Esophagus muscularis mucosa (tissue), 4 donors: ENCODE measurements at regions not wholly inside any gene's neighbourhood (a gene's known extent, or its start where the extent isn't known, plus 50 kb on each side); places are given as distances from the start of the nearest gene placed in this dataset.
"Not testable (repeated sequence)": the region's sequence is repeated elsewhere in the genome, so short reads cannot be mapped to it uniquely, and the experiment has no call there.

Source experiments
- DNase-seq: peaks from one replicate; pipeline ENCODE4 v3.0.0-alpha.2; 2017; ENCODE audit errors: extremely low spot score
- H3K27ac ChIP-seq, 4 donors: fragments of 200-600 bp; sonication (generic); replicated peaks in 1 of 4; 1 replicate in 3 of 4; 2 replicates in 1 of 4; pipeline ENCODE4 v1.5.1; 2016 to 2019; ENCODE audit warnings: mild to moderate bottlenecking in 1 of 4
- H3K27me3 ChIP-seq, 4 donors: fragments of 200-600 bp; sonication (generic); one replicate each; pipeline versions ENCODE4 v1.5.1 to v1.6.0; 2016 to 2019
- H3K36me3 ChIP-seq, 4 donors: fragments of 200-600 bp; sonication (generic); one replicate each; pipeline ENCODE4 v1.5.1; 2016 to 2019
- H3K4me1 ChIP-seq, 4 donors: fragments of 200-600 bp; sonication (generic); one replicate each; pipeline ENCODE4 v1.5.1; 2016 to 2019
- H3K4me3 ChIP-seq, 4 donors: fragments of 200-600 bp; sonication (generic); 1 replicate in 2 of 4; 2 replicates in 2 of 4; pipeline ENCODE4 v1.5.1; 2016 to 2019; ENCODE audit warnings: mild to moderate bottlenecking in 4 of 4, moderate library complexity in 1 of 4
- H3K9me3 ChIP-seq, 4 donors: fragments of 200-600 bp; sonication (generic); 1 replicate in 3 of 4; 2 replicates in 1 of 4; pipeline ENCODE4 v1.5.1; 2016 to 2019
- EP300 ChIP-seq: sonication (generic); formaldehyde crosslinking; IDR thresholded peaks from one replicate; pipeline ENCODE4 v1.6.1; 2017; ENCODE audit warnings: antibody characterized with exemption
- POLR2A ChIP-seq: fragments of 450-650 bp; IDR thresholded peaks from one replicate; pipeline ENCODE4 v1.6.1; 2017; ENCODE audit warnings: antibody characterized with exemption, moderate library complexity, mild to moderate bottlenecking, low read depth
- POLR2AphosphoS5 ChIP-seq, 2 donors: sonication (generic); formaldehyde crosslinking; IDR thresholded peaks; one replicate each; pipeline ENCODE4 v1.6.1; 2017; ENCODE audit warnings: antibody characterized with exemption in 2 of 2
- WGBS: methylation state at CpG from one replicate; pipeline ENCODE4 v1.1.5; 2018; 5-methylcytosine and 5-hydroxymethylcytosine counted together
- intact Hi-C: fragments of 100-400 bp; cut with DNase I; formaldehyde crosslinking; loops from one replicate; pipeline ENCODE4 v1.15.1; 2023
- TF ChIP-seq, protein P1 (sequence below), 3 experiments: fragments of 200-600 bp in 2 of 3; fragments of 450-650 bp in 1 of 3; sonication (generic) in 2 of 3; IDR thresholded peaks; one replicate each; pipeline ENCODE4 v1.5.1; 2017 to 2019; ENCODE audit warnings: antibody characterized with exemption in 3 of 3, mild to moderate bottlenecking in 2 of 3, moderate library complexity in 1 of 3

DNA sequence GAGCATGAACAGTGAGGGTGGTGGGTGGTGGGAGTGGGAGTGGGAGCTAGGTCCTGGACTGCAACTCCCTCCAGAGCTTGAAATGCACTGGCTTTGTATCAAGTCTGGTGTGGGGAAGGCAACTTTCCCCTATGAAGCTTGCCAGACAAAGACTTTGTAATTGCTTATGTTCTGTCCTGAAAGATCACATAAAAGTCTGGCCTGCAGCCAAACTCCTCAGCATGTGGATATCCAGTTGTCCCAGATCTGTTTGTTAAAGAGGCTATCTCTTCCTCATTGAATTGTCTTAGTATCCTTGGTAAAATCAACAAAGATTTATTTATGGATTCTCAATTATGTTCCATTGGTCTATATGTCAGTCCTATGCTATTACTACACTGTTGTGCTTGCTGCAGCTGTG, 607.9 kb downstream of the GLUD2 start:
- H3K4me3 ChIP-seq = no peak overlapping the region
- no peaks in the 10 kb centered on the region for H3K4me1 ChIP-seq
- H3K9me3 ChIP-seq = no peaks in the 10 kb centered on the region
- H3K27me3 ChIP-seq = no peaks in the 10 kb centered on the region
- DNase-seq = no peak
- intact Hi-C loops = no loop called here
- no peaks in the 10 kb centered on the region for H3K36me3 ChIP-seq
- TF ChIP-seq, protein P1, sequence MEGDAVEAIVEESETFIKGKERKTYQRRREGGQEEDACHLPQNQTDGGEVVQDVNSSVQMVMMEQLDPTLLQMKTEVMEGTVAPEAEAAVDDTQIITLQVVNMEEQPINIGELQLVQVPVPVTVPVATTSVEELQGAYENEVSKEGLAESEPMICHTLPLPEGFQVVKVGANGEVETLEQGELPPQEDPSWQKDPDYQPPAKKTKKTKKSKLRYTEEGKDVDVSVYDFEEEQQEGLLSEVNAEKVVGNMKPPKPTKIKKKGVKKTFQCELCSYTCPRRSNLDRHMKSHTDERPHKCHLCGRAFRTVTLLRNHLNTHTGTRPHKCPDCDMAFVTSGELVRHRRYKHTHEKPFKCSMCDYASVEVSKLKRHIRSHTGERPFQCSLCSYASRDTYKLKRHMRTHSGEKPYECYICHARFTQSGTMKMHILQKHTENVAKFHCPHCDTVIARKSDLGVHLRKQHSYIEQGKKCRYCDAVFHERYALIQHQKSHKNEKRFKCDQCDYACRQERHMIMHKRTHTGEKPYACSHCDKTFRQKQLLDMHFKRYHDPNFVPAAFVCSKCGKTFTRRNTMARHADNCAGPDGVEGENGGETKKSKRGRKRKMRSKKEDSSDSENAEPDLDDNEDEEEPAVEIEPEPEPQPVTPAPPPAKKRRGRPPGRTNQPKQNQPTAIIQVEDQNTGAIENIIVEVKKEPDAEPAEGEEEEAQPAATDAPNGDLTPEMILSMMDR (IDR thresholded peaks at IDR 0.05) = no peak
- TF ChIP-seq EP300 (no peak), POLR2AphosphoS5 (IDR thresholded peaks at IDR 0.05) (no peak), POLR2A (no peak)
- H3K27ac ChIP-seq = no peak overlapping the region

DNA sequence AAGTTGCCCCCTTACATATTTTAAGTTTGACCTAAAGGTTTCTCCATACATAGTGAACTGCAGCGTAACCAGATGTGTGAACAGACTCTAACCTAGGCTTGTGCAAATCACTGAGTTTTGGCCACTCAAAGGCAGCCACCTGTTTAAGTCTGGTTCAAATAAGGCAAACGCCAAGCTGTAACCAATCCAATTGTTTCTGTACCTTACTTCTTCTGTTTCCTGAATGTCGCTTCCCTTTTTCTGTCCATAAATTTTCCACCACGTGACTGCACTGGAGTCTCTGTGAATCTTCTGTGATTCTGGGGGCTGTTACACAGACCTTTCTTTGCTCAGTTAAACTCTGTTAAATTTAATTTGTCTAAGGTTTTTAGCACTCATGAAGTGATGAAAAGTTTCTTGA, 618.8 kb downstream of the GLUD2 start:
- H3K27me3 ChIP-seq = no peaks in the 10 kb centered on the region
- H3K4me3 ChIP-seq = no peak overlapping the region
- intact Hi-C loops = no loop called here
- no peaks in the 10 kb centered on the region for H3K36me3 ChIP-seq
- no peak for DNase-seq
- no peaks in the 10 kb centered on the region for H3K9me3 ChIP-seq
- no peaks in the 10 kb centered on the region for H3K4me1 ChIP-seq
- WGBS = 68% methylated on average over 4 of the region's 4 CpGs
- no peak overlapping the region for H3K27ac ChIP-seq
- TF ChIP-seq, protein P1 (IDR thresholded peaks at IDR 0.05) = no peak
- TF ChIP-seq POLR2AphosphoS5 (IDR thresholded peaks at IDR 0.05) (no peak), POLR2A (no peak), EP300 (no peak)

DNA sequence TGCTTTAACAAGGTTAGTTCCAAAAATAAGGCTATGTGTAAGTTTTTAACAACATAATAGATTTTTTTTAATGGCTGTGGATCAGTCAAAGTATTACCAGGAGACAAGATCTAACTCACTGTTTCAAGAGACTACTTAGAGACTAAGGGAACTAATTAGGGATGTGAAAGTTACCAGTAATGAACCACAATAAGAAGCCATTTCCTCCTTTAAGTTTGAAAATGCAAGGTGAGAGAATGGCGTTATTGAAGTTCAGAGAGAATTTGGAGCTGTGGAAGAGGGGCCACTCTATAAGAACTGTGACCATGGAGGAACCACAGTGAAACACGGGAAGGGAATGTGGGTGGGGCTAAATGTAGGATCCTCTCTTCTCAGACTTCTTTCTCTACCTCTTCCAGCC, 624.2 kb downstream of the GLUD2 start:
- no peaks in the 10 kb centered on the region for H3K4me1 ChIP-seq
- intact Hi-C loops = no loop called here
- H3K27ac ChIP-seq = no peak overlapping the region
- WGBS = 45% methylated on average over 2 of the region's 2 CpGs
- DNase-seq = no peak
- peaks cover 0 to 17% (median 2%) of the 10 kb centered on the region in 4 donors for H3K9me3 ChIP-seq
- H3K36me3 ChIP-seq = no peaks in the 10 kb centered on the region
- no peak overlapping the region for H3K4me3 ChIP-seq
- TF ChIP-seq POLR2AphosphoS5 (IDR thresholded peaks at IDR 0.05) = no peak
- TF ChIP-seq POLR2A = no peak
- TF ChIP-seq, protein P1 (IDR thresholded peaks at IDR 0.05) = no peak
- no peak for TF ChIP-seq EP300
- H3K27me3 ChIP-seq = no peaks in the 10 kb centered on the region

DNA sequence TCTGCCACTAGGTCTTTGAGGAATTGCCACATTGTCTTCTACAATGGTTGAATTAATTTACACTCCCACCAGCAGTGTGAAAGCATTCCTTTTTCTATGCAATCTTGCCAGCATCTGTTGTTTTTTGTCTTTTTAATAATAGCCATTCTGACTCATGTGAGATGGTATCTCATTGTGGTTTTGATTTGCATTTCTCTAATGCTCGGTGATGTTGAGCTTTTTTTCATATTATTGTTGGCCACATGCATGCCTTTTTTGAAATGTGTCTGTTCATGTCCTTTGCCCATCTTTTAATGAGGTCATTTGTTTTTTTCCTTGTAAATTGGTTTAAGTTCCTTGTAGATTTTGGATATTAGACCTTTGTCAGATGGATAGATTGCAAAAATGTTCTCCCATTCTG, 661.8 kb downstream of the GLUD2 start:
- intact Hi-C loops, H3K4me1 ChIP-seq: not testable (repeated sequence)
- WGBS = 73% methylated on average over 1 of the region's 1 CpG

DNA sequence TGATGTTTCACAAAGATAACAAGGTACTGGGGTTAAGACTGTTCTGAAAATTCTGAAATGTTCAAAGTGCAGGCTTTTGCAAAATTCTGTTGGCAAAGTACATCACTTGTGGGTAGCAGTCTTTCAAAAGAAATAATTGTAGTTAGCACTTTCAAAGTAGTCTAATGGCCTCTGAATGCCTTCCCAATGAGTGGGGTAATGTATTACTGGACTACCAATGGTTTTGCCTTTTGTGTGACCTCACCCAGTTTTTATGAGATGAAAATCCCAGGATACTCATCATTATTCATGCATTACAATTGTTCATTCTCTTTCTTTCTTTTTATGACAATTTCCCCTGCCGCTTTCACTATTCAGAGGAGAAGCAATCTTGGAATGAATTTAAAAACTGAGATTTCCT, 686.1 kb downstream of the GLUD2 start:
- no peak for DNase-seq
- intact Hi-C loops = no loop called here
- H3K27me3 ChIP-seq = no peaks in the 10 kb centered on the region
- H3K9me3 ChIP-seq = no peaks in the 10 kb centered on the region
- H3K27ac ChIP-seq = no peak overlapping the region
- WGBS = 81% methylated on average over 1 of the region's 1 CpG
- TF ChIP-seq POLR2A (no peak), EP300 (no peak), POLR2AphosphoS5 (IDR thresholded peaks at IDR 0.05) (no peak)
- TF ChIP-seq, protein P1 (IDR thresholded peaks at IDR 0.05) = no peak
- no peaks in the 10 kb centered on the region for H3K36me3 ChIP-seq
- no peak overlapping the region for H3K4me3 ChIP-seq
- H3K4me1 ChIP-seq = no peaks in the 10 kb centered on the region

More for the DNA sequence above, 661.8 kb downstream of the GLUD2 start:
- not testable (repeated sequence) for H3K27ac ChIP-seq, H3K4me3 ChIP-seq, H3K36me3 ChIP-seq, DNase-seq, H3K27me3 ChIP-seq
- peaks cover 0 to 15% (median 2%) of the 10 kb centered on the region in 4 donors for H3K9me3 ChIP-seq
